HG02870 (cell line): ENCODE measurements at regions not wholly inside any gene's neighbourhood (a gene's known extent, or its start where the extent isn't known, plus 50 kb on each side); places are given as distances from the start of the nearest gene placed in this dataset.
"Not testable (repeated sequence)": the region's sequence is repeated elsewhere in the genome, so short reads cannot be mapped to it uniquely, and the experiment has no call there.

Experiments
- ATAC-seq: cut with Tn5 transposase; IDR thresholded peaks from one replicate; pipeline ENCODE4 v1.9.1; 2021; ENCODE audit warnings: mild to moderate bottlenecking, moderate library complexity; ENCODE audit not compliant: unreplicated experiment

DNA sequence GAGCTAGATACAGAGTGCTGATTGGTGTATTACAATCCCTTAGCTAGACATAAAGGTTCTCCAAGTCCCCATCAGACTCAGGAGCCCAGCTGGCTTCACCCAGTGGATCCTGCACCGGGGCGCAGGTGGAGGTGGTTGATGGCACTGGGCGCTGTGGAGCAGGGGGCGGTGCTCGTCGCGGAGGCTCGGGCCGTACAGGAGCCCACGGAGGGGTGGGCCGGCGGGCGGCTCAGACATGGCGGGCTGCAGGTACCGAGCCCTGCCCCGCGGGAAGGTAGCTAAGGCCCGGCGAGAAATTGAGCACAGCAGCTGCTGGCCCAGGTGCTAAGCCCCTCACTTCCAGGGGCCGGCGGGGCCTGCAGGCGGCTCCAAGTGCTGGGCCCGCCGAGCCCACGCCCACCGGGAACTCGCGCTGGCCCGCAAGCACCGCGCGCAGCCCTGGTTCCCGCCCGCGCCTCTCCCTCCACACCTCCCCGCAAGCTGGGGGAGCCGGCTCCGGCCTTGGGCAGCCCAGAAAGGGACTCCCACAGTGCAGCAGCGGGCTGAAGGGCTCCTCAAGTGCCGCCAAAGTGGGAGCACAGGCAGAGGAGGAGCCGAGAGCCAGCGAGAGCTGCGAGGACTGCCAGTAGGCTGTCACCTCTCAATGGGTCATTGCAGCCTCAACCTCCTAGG lies 96.4 kb upstream of the MYO10 start:
- ATAC-seq, result not testable (repeated sequence)

DNA sequence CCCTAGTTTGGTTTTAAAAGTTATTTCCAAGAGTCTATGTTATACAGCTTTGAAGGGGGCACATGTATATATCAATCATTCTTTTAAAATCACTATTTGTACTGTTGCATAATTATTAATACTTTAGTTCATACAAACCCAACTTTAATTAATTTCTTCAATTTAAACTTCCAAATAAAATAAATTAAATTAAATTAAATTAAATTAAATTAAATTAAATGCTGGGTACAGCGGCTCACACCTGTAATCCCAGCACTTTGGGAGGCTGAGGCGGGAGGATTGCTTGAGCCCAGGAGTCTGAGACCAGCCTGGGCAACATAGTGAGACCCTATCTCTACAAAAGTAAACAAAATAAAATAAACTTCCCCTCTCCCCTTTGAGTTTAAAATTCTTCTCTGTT lies 98.9 kb upstream of the MYO10 start:
- ATAC-seq, result not testable (repeated sequence)

DNA sequence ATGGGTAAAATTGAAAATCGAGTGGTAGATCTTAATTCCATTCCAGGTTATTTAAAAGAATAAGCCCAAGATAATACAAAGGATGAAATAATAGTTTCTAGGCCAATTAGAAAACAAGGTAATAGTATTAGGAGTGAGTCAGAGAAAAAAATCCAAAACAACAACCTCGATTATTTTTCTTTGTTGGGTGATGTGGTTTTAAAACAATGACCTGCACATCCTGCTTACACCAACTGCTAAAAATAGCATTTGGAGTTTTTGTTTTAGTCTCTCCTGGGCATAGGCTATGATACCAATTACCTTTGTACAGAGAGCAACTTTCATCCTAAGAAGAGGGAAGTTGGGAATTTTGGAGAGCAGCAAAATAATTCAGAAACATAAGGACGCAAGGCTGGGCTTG lies 101.7 kb upstream of the MYO10 start:
- ATAC-seq, result no peak

DNA sequence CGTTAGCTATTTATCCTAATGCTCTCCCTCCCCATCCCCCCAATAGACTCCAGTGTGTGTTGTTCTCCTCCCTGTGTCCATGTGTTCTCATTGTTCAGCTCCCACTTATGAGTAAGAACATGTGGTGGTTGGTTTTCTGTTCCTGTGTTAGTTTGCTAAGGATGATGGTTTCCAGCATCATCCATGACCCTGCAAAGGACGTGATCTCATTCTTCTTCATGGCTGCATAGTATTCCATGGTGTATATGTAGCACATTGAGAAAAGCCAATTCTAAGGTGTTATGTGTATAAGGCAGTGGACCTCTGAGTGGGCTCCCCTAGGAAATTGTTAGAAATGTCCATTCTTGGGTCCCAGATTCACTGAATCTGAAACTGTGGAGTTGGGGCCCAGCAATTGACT lies 103.1 kb upstream of the MYO10 start:
- ATAC-seq, result no peak

DNA sequence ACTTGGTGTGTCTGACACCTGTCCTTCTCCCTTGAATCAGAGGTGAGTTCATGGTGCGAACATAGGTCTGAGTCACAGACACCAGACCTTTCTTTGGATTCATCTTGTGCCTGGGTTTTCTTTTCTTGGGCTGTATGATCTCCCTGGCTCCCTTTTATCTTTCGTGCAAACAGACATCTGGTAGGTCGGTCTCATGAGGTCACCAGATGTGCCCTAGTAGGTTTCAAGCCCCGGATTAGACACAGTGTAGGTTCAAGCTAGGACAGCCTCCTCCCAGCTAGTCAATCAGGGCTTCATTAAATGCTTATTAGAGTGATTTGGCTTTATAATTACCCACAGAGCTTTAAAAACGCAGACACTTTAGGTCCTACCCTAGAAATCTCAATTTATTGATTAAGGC lies 106.0 kb upstream of the MYO10 start:
- no peak for ATAC-seq

DNA sequence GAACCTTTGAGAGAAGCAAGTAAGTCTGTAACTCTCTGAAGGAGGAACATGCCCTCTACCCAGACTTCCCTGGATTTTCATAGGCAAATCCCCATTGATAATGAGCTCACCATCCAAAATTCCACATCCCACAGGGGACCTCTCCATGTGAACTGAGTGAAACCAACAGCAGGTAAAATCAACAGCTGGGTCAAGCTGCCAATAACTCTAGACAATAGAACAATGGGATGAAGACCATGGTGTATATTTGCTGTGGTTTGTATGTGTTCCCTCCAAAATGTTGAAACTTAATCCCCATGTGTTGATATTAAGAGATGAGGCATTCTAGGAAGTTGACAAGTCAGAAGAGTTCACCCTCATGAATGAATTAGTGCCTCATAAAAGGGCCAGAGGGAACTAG lies 110.2 kb upstream of the MYO10 start:
- no peak for ATAC-seq

DNA sequence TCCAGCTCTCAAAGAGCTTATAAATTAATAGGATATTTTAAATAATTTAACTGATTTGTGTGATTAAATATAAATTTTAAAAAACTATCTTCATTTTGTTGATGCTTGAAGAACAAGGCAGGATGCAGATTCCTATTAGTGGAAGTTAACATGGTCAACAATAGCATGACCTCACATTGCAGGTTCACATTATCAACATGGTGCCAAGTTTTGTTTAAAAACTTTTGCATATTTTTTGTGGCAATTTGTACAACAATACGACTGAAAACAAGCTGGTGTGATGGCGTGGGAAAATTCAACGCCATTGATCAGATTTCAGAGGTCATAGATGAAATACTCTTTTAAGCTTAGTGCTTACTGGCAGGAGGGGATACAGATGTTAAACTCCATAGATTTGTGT lies 114.1 kb upstream of the MYO10 start:
- no peak for ATAC-seq

DNA sequence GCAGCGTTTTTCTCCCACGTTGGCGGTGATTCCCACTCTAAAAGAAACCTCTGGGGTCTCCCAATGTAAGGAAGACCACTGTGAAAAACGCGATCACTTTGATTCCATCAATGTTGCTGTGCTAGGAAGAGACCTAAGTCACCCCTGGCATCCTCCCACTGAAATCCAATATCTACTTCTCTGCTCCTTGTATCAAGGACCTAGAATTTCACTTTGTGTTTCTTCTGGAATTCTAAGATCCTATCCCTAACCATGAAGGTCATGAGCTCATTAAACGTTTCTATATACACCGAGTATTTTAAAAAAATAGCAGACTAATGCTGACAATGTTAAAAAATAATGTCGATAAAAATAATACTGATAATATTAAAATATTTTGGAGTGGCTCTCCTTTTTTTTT lies 118.8 kb upstream of the MYO10 start:
- ATAC-seq, result no peak

DNA sequence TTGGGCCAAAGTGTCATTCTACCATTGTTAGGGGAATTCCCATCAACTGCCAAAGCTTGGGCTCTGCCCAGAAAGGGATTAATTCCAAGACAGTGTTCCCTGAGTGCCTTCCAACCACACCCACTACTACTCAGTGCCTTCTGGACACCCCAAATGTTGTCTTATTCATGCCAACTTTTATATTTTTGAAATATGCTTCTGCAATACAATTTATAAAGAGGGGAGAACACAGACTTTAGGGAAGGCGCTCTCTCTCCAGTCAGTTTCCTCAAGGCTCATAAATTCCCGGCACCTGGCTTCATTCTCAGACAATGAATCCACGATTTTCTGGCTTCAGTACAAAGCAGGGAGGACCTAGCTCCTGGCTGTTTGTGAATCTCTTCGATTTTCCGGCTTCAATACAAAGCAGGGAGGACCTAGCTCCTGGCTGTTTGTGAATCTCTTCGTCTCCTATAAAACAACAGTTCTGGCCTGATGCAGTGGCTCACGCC lies 120.1 kb upstream of the MYO10 start:
- ATAC-seq, result no peak

DNA sequence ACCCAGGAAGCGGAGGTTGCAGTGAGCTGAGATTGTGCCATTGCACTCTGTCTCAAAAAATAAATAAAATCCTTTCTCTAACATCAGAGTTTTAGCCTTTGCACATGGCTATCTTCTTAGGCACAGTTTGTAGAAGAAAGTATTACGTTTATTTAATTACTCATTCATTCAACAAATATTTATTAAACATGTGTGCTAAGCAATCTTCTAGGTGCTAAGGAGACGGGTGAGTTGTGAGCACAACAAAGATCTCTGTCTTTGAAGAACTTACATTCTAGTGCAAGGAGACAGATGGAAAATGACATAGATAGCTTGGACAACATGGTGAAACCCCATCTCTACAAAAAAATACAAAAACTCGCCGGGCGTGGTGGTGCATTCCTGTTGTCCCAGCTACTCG lies 122.3 kb upstream of the MYO10 start:
- no peak for ATAC-seq

DNA sequence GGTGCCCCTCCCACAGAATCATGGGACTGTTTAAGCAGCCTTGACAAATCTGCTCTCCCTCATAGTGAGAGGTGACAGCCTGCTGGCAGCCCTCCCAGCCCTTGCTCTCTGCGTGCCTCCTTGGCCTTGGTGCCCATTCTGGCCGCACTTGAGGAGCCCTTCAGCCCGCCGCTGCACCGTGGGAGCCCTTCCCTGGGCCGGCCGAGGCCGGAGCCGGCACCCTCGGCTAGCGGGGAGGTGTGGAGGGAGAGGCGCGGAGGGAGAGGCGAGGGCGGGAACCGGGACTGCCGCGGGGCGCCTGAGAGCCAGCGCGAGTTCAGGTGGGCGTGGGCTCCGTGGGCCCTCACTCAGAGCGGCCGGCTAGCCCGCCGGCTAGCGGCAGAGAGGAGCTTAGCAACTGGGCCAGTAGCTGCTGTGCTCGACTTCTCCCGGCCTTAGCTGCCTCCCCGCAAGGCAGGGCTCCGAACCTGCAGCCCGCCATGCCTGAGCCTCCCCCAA lies 125.9 kb upstream of the MYO10 start:
- ATAC-seq, result no peak

DNA sequence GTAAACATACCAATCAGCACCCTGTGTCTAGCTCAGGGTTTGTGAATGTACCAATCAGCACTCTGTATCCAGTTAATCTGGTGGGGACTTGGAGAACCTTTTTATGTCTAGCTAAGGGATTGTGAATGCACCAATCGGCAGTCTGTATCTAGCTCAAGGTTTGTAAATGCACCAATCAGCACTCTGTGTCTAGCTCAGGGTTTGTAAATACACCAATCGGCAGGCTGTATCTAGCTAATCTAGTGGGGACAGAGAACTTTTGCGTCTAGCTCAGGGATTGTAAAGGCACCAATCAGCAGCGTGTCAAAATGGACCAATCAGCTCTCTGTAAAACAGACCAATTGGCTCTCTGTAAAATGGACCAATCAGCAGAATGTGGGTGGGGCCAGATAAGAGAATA lies 126.7 kb upstream of the MYO10 start:
- not testable (repeated sequence) for ATAC-seq

DNA sequence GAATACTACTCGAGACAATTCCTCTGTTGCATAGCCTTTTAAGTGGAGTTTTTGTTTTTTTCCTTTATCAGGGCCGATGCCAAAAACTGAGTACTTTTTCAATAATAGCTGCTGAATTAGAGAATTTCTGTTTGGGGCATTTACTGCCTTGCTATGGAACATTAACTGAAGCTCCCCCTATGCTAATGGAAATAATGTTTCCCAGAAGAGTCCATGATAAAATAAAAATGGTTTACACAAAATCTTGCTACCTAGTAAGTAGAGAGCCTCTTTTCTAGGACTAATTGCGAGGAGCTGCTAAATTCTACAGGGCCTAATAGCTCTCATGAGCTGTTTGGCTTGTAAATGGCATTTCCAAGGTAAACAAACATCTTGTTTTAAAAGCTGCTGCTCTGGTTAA lies 128.2 kb upstream of the MYO10 start:
- no peak for ATAC-seq

DNA sequence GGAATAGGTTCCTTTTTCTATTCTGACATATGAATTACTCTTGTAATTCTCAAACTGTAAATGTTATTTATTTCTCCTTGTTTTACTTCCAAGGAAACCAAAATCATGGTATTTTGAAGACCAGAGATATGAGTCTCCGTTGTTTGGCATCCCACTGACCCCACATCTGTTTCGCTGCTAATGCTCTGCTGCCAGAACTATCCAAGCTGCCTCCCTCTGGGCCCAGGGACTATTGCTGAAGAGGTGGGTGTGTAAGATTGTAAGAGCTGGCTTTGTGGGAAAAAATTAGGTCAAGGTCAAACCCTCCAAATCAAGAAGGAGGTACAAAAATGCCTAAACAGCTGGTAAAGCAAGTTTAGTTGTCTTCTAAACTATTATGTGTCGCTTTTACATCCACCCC lies 129.4 kb upstream of the MYO10 start:
- no peak for ATAC-seq

DNA sequence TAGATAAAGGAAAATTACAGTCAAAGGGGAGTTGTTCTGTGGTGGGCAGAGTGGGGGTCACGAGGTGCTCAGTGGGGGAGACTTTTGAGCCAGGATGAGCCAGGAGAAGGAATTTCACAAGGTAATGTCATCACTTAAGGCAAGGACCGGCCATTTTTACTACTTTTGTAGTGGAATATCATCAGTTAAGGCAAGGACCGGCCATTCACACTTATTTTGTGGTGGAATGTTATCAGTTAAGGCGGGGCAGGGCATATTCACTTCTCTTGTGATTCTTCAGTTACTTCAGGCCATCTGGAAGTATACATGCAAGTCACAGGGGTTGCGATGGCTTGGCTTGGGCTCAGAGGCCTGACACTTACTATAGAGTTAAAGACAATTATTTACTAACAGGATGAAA lies 129.9 kb upstream of the MYO10 start:
- not testable (repeated sequence) for ATAC-seq

DNA sequence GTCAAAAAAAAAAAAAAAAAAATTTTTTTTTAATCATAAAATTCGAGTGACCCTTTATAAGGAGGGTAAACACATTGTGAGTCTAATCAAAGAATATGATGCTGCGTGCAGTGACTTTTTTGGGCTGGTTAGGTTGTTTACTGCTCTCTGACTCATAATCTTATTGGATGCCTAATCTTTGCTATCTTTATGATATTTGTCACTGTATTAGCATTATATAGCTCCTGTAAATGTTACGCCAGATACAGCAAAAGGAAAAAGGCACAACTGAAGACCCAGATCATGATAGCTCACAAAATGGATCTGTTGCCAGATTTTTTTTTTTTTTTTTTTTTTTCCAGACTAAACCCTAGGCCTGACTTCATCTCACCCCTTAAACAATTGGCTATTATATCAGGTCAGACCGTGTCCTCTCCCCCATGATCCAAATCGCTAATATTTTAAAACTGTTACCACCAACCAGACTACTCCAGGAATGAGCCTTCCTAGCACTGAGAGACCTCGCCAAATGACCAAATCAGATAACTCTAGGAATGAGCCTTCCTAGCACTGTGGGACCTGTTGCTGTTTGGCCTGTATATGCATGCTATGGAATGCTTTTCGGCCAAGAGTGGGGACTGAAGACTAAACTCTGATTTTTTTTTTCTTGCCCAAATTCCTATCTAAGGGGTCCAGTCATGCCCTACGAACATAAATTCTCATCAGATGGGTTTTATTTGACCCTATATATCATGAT lies 131.7 kb upstream of the MYO10 start:
- no peak for ATAC-seq

DNA sequence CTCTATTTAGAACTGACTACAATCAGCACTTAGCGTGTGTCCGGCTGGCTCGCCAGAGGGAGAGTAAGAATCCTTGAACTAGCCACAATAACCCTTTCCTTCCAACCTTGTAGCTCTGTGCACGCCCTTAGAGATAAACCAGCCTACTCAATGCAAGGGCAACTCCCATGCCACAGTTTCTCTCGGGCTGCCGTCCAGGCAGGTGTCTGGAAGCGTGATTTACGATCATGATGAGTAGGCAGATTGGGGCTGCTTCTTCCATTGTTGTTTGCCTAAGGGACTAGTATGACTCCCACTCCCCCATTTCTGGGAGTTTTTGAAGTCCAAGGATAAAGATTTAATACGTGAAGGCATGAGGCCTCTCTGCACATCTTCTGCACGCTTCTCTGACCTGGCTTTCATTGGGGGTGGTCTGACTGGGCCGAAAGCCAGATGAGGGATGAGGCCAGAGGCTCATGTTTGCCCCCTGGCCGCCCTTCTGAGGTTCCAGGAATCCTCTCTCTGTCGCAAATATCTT lies 134.0 kb upstream of the MYO10 start:
- no peak for ATAC-seq

DNA sequence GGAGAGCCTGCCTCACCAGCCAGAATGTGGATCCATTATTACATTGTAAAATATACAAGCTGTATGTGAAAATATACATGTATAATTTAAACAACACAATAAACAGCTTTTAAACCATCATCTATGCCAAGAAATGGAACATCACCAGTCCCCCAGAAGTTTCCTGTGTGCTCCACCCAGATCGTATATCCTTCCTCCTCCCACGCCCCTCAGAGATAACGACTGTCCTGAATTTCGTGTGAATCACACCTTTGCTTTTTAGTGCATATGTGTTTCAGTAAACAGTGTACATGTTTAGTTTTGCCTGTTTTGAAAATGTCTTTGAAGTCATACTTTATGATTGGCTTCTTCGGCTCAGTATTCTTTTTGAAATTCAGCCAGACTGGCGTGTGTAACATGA lies 134.6 kb upstream of the MYO10 start:
- ATAC-seq, result no peak

DNA sequence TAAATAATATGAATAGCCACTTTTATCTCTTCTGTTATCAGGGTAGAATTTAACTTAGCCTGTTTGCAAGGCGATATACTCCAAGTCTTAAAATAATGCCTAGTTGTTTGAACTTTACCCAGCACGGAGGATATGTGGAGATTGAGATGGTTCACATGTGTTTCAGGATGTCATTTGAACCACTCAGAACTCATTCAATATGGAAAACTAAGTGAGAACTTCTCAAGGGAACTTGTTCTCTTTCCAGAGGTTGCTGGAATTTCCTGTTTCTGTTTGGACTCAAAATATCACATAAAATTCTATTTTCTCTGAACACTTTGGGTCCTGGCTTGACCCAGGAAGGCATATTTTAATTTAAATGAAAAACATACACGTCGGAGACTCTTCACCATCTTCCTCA lies 139.1 kb upstream of the MYO10 start:
- ATAC-seq, result no peak

DNA sequence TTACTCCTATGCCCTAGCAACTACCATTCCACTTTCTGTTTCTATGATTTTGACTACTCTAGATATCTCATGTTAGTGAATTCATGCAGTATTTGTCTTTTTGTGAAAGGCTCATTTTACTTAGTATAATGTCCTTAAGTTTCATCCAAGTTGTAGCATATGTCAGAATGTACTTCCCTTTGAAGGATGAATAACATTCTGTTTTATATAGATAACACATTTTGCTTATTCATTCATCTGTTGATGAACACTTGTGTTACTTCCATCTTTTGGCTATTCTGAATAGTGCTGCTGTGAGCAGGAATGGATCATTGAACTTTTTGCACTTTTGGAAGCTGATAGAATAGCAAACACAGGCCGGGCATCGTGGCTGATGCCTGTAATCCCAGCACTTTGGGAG lies 140.2 kb upstream of the MYO10 start:
- ATAC-seq, result no peak

DNA sequence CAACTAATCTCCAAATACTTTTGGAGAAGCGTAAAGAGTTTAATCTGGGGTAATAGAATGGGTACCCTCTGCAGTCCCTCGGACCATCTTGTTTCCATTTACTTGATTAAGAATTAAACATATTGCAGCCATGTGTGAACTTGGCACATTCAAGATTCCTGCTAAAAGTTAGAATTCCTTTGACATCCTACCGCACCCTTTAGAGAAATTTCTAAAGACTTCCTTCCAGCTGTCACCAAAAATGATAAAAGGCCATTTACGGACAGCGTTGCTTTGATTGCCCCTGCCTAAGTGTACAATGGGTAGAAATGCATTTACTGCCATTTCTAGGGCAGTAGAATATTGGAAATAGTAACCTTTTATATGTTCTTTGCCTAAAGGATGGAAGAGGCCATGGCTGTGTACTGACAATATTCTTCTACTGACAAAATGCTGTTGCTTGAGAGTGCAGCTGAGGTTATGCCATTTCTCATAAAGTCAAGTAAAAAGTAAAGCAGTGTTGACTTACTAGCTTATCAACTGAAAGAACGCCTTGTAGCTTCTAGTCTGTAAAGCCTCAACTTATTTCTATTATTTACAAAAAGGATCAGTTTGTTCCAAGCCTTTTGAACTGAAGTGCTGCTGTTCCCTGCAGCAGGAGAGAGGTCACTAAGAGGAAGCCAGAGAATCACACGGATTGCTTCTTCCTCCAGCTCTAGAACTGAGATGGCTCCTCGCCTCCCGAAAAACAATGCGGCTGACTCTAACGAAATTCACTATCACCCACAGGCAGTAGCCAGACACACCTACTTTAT lies 139.8 kb upstream of the BASP1 start:
- ATAC-seq, result no peak
